OCI-LY7 (cell line): ENCODE measurements at regions not wholly inside any gene's neighbourhood (a gene's known extent, or its start where the extent isn't known, plus 50 kb on each side); places are given as distances from the start of the nearest gene placed in this dataset.
"Not testable (repeated sequence)": the region's sequence is repeated elsewhere in the genome, so short reads cannot be mapped to it uniquely, and the experiment has no call there.

Source experiments
- BruUV-seq: library from RNA; stranded (reverse); fragments of 400-500 nt; replicated peaks from 2 replicates; lab custom pipeline; 2021; lab: Mats Ljungman, UMichigan
- CTCF ChIA-PET: fragments of 300-600 bp; sonication (Branson Sonifier 250); formaldehyde crosslinking; loops from one replicate; lab custom pipeline; 2022; ENCODE audit warnings: antibody characterized with exemption; ENCODE audit not compliant: unreplicated experiment; lab: Charles Lee
- POLR2A ChIA-PET: fragments of 300-600 bp; sonication (Branson Sonifier 250); formaldehyde crosslinking; loops from one replicate; lab custom pipeline; 2022; ENCODE audit warnings: antibody characterized with exemption; lab: Charles Lee
- DNase-seq: peaks from one replicate; pipeline ENCODE4 v3.0.0-alpha.2; 2015; ENCODE audit warnings: low spot score
- H2AFZ ChIP-seq: fragments of 200-600 bp; sonication (generic), shearing (Covaris generic); 2 replicates; pipeline ENCODE4 v1.6.1; 2014; ENCODE audit warnings: mild to moderate bottlenecking, antibody characterized with exemption, low read length, moderate library complexity
- H3K27ac ChIP-seq: fragments of 200-600 bp; sonication (generic); 2 replicates; pipeline ENCODE4 v1.5.1; 2014; ENCODE audit warnings: mixed run types, low read depth, mild to moderate bottlenecking, moderate library complexity, low read length, inconsistent platforms; ENCODE audit not compliant: poor library complexity, severe bottlenecking
- H3K36me3 ChIP-seq: fragments of 200-600 bp; sonication (generic); 2 replicates; pipeline ENCODE4 v1.6.1; 2014; ENCODE audit warnings: mild to moderate bottlenecking, antibody characterized with exemption, low read length, moderate library complexity, mixed read lengths; ENCODE audit not compliant: insufficient read depth
- H3K4me1 ChIP-seq: fragments of 200-600 bp; sonication (generic); 2 replicates; pipeline ENCODE4 v1.5.1; 2014; ENCODE audit warnings: mild to moderate bottlenecking, low read length; ENCODE audit not compliant: insufficient read depth, poor library complexity, severe bottlenecking
- H3K4me2 ChIP-seq: fragments of 200-600 bp; sonication (generic); 2 replicates; pipeline ENCODE4 v1.6.1; 2014; ENCODE audit warnings: mild to moderate bottlenecking, low read length
- H3K4me3 ChIP-seq: fragments of 200-600 bp; sonication (generic); 2 replicates; pipeline ENCODE4 v1.5.1; 2014; ENCODE audit warnings: mild to moderate bottlenecking, low read depth, low read length; ENCODE audit not compliant: poor library complexity, severe bottlenecking
- H3K79me2 ChIP-seq: fragments of 200-600 bp; sonication (generic); 2 replicates; pipeline ENCODE4 v1.6.1; 2016; ENCODE audit warnings: low read depth, mild to moderate bottlenecking, low read length, moderate library complexity, mixed read lengths; ENCODE audit not compliant: insufficient read depth
- H3K9me2 ChIP-seq: fragments of 200-600 bp; sonication (generic); 2 replicates; pipeline ENCODE4 v1.6.1; 2016; ENCODE audit warnings: mild to moderate bottlenecking, low read length, mixed read lengths; ENCODE audit not compliant: insufficient read depth
- H3K9me3 ChIP-seq: fragments of 200-600 bp; sonication (generic); 2 replicates; pipeline ENCODE4 v1.6.1; 2014; ENCODE audit warnings: mild to moderate bottlenecking, mixed run types, low read length, mixed read lengths
- H4K20me1 ChIP-seq: fragments of 200-600 bp; sonication (generic); 2 replicates; pipeline ENCODE4 v1.6.1; 2014; ENCODE audit warnings: mild to moderate bottlenecking, antibody characterized with exemption, low read length, moderate library complexity, mixed read lengths; ENCODE audit not compliant: insufficient read depth
- EZH2phosphoT487 ChIP-seq: fragments of 200-600 bp; sonication (generic); IDR thresholded peaks from 2 replicates; pipeline ENCODE4 v1.6.1; 2018; ENCODE audit warnings: low read depth, borderline replicate concordance, mild to moderate bottlenecking, mixed run types, antibody characterized with exemption, low read length, moderate library complexity, mixed read lengths
- intact Hi-C: fragments of 100-400 bp; cut with micrococcal nuclease; formaldehyde crosslinking; loops from one replicate; pipeline ENCODE4 v1.10.0; 2022; ENCODE audit not compliant: unreplicated experiment
- TF ChIP-seq, protein P1 (sequence below): fragments of 200-600 bp; sonication (generic); conservative IDR thresholded peaks from 2 replicates; pipeline ENCODE4 v1.5.1; 2014; ENCODE audit warnings: mild to moderate bottlenecking, antibody characterized with exemption, low read length, moderate library complexity, mixed read lengths

DNA sequence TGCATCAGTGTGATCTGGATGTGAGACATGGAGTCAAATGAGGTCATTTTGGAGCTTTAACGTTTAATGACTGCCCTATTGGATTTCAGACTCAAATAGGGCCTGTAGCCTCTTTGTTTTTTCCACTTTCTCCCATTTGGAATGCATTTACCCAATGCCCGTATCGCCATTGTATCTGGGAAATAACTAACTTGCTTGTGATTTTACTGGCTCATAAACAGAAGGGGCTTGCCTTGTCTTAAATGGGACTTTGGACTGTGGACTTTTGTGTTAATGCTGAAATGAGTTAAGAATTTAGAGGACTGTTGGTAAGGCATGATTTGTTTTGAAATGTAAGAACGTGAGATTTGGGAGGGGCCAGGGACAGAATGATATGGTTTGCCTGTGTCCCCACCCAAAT is 494.6 kb downstream of the CHSY3 start:
- no peak overlapping the region for H3K4me3 ChIP-seq
- H3K4me1 ChIP-seq, result no peaks in the 10 kb centered on the region
- no peaks in the 10 kb centered on the region for H3K36me3 ChIP-seq
- DNase-seq, result no peak
- POLR2A ChIA-PET, result no interaction called here
- H3K4me2 ChIP-seq, result no peak overlapping the region
- no peaks in the 10 kb centered on the region for H3K9me3 ChIP-seq
- CTCF ChIA-PET, result no interaction called here
- TF ChIP-seq, protein P1, sequence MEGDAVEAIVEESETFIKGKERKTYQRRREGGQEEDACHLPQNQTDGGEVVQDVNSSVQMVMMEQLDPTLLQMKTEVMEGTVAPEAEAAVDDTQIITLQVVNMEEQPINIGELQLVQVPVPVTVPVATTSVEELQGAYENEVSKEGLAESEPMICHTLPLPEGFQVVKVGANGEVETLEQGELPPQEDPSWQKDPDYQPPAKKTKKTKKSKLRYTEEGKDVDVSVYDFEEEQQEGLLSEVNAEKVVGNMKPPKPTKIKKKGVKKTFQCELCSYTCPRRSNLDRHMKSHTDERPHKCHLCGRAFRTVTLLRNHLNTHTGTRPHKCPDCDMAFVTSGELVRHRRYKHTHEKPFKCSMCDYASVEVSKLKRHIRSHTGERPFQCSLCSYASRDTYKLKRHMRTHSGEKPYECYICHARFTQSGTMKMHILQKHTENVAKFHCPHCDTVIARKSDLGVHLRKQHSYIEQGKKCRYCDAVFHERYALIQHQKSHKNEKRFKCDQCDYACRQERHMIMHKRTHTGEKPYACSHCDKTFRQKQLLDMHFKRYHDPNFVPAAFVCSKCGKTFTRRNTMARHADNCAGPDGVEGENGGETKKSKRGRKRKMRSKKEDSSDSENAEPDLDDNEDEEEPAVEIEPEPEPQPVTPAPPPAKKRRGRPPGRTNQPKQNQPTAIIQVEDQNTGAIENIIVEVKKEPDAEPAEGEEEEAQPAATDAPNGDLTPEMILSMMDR, result no peak
- TF ChIP-seq EZH2phosphoT487, result no peak
- no peaks in the 10 kb centered on the region for H3K9me2 ChIP-seq
- H4K20me1 ChIP-seq, result no peaks in the 10 kb centered on the region
- no peak overlapping the region for H3K27ac ChIP-seq
- no TSS peak for BruUV-seq
- H3K79me2 ChIP-seq, result no peaks in the 10 kb centered on the region
- H2AFZ ChIP-seq, result no peak overlapping the region
- intact Hi-C loops, result no loop called here

DNA sequence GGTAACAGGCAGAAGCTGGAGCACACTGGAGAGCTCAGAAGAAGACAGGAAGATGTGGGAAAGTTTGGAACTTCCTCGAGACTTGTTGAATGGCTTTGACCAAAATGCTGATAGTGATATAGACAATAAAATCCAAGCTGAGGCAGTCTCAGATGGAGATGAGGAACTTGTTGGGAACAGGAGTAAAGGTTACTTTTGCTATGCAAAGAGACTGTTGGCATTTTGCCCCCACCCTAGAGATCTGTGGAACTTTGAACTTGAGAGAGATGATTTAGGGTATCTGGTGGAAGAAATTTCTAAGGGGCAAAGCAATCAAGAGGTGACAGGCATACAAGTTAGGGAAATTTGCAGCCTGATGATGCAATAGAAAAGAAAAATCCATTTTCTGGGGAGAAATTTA is 493.5 kb downstream of the CHSY3 start:
- DNase-seq, H3K36me3 ChIP-seq, BruUV-seq, H3K79me2 ChIP-seq, intact Hi-C loops, H3K4me3 ChIP-seq, CTCF ChIA-PET, H3K27ac ChIP-seq, H3K9me3 ChIP-seq, H3K4me1 ChIP-seq, H4K20me1 ChIP-seq, POLR2A ChIA-PET, H2AFZ ChIP-seq, H3K9me2 ChIP-seq, H3K4me2 ChIP-seq: not testable (repeated sequence)

DNA sequence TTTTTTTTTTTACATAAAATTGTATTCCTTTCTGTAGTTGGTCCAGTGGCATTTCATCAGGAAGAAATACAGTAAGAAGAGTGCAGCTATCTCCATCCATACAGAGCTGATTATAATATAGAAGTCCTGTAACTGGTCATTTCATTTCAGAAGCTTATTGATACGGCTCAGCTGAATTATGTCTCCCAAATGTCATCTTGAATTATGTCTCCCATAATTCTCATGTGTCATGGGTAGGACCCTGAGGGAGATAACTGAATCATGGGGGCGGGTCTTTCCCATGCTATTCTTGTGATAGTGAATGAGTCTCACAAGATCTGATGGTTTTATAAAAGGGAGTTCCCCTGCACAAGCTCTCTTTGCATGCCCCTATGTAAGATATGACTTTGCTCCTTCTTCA is 492.9 kb downstream of the CHSY3 start:
- BruUV-seq, result no TSS peak

DNA sequence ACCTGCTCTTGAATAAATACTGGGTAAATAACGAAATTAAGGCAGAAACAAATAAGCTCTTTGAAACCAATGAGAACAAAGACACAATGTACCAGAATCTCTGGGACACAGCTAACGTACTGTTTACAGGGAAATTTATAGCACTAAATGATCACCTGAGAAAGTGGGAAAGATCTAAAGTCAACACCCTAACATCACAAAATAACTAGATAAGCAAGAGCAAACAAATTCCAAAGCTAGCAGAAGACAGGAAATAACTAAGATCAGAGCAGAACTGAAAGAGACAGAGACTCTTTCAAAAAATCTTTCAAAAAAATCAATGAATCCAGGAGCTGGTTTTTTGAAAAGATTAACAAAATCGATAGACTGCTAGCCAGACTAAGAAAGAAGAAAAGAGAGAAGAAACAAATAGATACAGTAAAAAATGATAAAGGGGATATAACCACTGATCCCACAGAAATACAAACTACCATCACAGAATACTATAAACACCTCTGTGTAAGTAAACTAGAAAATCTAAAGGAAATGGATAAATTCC is 487.5 kb downstream of the CHSY3 start:
- H2AFZ ChIP-seq, BruUV-seq, H3K4me3 ChIP-seq, intact Hi-C loops, H3K4me1 ChIP-seq, H3K36me3 ChIP-seq, DNase-seq, POLR2A ChIA-PET, H3K79me2 ChIP-seq, H3K27ac ChIP-seq, CTCF ChIA-PET, H3K4me2 ChIP-seq, H3K9me2 ChIP-seq, H3K9me3 ChIP-seq, H4K20me1 ChIP-seq: not testable (repeated sequence)

More for the DNA sequence above, 492.9 kb downstream of the CHSY3 start:
- Histone ChIP-seq H3K36me3 (no peaks in the 10 kb centered on the region), H3K4me2 (no peak overlapping the region), H3K79me2 (no peaks in the 10 kb centered on the region), H3K4me3 (no peak overlapping the region), H3K4me1 (no peaks in the 10 kb centered on the region), H4K20me1 (no peaks in the 10 kb centered on the region), H3K9me2 (no peaks in the 10 kb centered on the region), H3K27ac (no peak overlapping the region), H2AFZ (no peak overlapping the region), H3K9me3 (no peaks in the 10 kb centered on the region)
- intact Hi-C loops, result no loop called here
- DNase-seq, result no peak
- TF ChIP-seq EZH2phosphoT487, result no peak
- TF ChIP-seq, protein P1, result no peak
- POLR2A ChIA-PET, result interaction anchor here (0.6 to 0.7 kb wide), 2 partner anchors 13 to 559 kb away, joined by 3 to 4 read pairs; no protein-coding TSS in a partner anchor
- CTCF ChIA-PET, result no interaction called here
